A172 (cell line): ENCODE measurements at regions not wholly inside any gene's neighbourhood (a gene's known extent, or its start where the extent isn't known, plus 50 kb on each side); places are given as distances from the start of the nearest gene placed in this dataset.
A peak's percentile ranks its signal among the peaks of the same experiment; 100 is the strongest.
"Not testable (repeated sequence)": the region's sequence is repeated elsewhere in the genome, so short reads cannot be mapped to it uniquely, and the experiment has no call there.

ENCODE experiments used
- DNase-seq: peaks from one replicate; pipeline ENCODE4 v3.0.0-alpha.2; 2015; ENCODE audit warnings: low spot score

DNA sequence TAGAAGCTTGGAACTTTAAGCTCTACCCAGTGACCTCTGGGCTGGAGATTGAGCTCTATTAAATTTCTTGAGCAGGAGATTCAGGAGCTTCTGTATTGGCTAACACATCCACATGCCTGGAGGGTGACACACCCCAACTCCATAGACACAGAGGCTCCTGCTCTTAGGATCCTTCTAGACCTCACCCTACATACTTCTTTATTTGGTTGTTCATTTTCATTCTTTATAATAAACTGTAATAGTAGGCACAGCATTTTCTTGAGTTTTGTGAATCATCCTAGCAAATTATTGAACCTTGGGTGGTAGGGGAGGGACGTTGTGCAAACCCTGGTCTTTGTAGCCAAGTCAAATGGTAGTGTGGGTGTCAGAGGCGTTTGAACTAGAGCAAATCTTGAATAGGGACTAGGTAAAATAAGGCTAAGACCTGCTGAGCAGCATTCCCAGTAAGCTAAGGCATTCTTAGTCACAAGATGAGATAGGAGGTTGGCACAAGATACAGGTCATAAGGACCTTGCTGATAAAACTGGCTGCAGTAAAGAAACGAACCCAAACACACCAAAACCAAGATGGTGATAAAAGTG lies 323.8 kb upstream of the GALNT5 start:
- DNase-seq, result no peak

DNA sequence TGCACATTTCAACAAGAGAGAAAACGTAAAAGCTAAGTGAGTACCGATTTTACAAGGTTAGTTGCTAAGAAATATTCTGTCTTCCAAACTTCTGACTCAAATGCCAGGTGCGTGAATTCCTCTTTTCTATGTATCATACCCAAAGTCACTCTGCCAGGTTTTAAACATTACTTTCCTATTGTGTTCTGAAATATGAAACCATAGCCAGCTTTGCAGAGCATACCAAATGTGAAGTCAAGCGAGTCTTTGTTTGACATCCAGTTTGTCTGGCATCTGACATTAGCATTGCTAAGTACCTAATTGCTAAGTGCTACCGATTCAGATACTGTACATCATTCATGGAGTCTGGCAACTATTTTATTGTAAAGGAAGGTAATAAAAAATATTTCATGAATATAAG lies 321.9 kb upstream of the GALNT5 start:
- DNase-seq, result no peak

DNA sequence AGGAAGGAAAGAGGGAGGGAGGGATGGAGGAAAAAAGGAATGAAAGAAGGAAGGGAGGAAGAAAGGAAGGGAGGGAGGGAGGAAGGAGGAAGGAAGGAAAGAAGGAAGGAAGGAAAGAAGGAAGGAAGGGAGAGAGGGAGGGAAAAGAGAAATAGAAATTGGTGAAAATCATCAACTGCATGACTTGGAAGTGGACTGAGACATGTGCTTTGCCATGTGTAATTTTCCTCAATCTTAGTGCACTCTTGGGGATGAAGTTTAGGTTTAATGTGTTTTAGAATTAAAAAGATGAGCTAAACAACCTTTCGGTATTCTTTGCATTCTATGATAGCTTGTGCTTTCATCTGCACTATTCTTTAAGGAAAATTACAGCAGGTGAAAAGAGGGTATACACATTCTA lies 320.1 kb upstream of the GALNT5 start:
- DNase-seq, result no peak

DNA sequence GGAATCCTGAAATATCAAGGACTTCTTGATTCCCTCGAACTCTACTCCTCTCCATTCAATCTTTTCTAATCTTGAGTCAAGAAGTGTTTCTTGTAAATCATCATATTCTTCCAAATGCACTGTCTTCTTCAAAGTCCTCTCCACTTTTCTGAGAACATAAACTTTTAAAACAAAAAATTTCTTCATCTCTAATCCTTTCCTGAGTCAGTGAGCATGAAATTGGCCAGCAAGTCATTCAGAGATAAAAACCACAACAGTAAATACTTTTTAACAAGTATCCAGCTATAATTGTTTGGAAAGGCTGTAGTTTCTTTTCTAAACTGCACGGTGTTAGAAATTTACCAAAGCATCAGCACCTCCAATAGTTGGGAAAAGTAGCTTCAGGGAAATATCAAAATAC lies 312.6 kb upstream of the GALNT5 start:
- DNase-seq, result no peak

DNA sequence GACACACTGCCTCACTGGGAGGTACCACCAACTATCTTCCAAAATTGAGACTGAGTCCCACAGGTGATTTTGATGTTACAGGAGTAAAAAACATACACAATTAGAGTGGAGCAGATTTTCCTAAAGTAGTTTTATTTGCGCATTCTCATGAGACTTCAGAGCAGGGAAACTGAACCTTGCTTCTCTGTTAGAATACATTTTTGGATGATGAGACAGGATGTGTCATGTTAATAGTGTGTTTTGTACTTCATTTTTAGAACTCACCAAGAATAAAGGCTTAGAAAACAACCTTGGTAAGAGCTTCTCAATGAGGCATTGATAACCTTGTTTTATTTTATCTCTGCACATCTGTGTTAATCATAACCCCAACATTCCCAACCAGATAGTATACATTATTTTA lies 310.2 kb upstream of the GALNT5 start:
- no peak for DNase-seq

DNA sequence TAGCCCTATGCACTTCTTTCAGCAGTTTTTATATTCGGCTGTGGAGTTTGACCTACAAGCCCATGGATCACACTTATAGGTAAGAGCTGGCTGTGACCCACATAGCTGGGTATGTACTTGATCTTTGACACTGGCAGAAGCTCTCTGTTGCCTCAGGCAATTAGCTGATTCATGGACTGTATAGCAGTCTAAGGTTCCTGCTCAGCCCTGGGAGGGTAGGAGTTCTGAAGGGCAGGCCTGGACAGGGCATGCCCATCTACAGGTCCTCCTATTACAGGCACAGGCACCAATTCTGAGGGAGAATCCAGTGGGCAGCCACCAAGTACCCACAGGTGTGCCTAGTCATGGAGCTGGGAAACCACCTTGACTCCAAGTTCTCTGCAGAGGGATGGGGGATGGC lies 301.8 kb upstream of the GALNT5 start:
- no peak for DNase-seq

DNA sequence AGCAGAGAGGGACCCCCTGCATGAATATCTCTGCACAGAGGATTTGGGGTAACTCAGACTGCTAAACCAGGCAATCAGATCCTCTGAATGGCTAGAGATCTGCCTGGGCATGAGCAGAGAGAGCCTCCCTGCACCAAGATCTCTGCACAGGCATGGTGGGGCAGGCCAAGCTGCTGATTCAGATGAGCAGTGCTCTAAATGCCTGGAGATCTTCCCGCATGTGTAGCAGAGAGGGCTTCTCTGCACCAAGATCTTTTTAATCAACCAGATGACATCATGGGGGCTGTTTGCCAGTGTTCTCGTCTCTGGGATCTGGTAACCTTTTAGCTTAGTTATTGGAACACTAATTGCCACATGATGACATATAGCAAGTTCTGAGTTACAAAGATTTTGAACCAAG lies 301.3 kb upstream of the GALNT5 start:
- no peak for DNase-seq

DNA sequence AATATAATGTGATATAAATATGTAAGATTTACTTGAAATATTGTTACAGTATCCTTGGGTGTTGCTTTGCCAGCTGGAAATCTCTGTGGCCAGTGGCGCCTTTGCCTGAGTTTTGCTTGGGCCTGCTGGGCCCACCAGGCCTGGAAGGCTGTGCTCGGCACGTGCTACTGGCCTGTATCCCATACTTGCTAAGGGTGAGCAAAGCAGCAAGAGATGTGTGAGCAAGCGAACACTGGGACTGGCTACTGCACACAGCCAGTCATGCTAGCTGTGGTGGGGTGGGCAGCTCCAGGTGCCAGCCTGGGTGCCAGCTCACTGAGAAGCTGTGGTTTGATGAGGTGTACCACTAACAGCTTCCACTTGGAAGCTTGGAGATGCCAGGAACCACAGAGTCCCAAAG lies 299.1 kb upstream of the GALNT5 start:
- DNase-seq, result no peak

DNA sequence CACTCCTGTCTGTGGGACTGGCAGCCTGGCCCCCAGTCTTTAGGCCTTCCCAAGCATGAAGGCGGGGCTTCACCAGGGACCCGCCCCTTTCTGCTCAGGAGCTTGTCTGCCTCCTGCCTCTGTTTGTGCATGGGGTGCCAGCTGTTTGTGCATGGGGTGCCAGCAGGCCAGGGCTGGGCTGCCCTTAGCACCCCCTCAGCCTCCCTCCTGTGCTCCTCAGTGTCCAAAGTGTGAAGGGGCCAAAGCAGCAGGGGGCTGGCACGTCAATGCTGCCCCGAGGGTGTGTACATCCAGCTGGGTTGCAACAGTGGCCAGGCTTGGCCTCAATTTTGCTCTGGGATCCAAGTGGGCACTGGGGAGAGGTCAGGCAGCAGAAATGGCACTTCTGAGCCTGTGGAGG lies 298.0 kb upstream of the GALNT5 start:
- no peak for DNase-seq

DNA sequence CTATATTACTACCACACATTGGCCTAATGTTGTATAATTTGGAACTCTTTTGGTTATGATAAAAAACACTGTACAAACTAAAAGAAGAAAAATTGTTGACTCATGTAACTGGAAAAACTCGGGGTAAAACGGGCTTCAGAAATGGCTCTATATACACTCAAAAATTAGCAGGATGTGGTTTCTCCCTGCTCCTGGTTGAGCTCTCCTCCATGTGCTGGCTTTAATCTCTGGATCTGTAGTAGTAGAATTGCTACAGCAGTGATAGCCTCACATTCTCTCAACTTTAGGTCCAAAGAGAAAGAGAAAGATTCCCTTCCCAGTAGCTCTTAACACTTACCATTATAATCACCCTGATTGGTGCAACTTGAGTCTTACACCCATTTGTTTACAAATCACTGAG lies 274.9 kb upstream of the GALNT5 start:
- peak; percentile 22 for DNase-seq

DNA sequence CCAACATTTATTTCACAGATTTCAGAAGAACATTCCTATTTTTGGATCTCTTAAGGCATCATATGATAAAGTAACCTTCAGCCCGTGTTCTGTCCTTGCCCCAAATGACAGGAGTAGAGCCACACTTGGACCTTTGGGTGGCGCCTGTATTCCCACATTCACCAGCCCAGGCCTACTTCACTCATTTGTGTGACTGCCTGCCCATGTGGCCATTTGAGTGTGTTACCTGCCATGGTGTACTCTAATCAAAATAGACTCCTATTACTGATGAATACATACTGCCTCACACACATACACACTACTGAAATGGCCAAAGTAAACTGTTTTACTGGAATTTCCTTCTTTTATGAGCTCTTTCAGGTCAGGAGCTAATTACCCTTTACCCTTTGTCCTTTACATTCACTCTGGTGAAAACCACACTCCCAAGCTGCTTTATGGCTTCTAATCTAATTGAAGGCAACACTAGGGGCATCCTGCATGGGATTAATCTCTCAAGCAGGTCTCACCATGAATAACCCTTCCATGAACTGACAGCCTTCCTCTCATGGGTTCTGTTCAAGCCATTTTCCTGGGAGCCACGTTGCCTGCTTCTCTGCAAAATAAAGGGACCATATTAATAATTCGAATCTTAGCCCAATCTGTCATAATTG lies 271.0 kb upstream of the GALNT5 start:
- no peak for DNase-seq

DNA sequence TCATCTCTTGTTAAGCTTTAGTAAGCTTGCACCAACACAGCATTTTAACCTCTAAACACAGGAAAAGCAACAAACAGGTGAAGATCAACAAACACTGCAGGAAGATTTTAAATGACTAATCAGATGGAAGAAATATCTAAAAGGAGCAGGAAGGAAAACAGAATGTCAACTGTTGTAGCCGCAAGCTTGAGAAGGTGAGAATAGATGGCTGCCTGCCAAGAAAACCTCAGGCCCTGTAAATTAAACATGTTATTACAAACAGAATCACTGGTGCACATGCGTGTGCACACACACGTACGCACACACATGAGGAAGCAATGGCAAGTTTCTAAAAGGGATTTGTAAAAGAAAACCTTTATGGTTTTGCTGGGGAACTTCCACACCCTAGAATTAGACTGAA lies 257.8 kb upstream of the GALNT5 start:
- DNase-seq, result no peak

DNA sequence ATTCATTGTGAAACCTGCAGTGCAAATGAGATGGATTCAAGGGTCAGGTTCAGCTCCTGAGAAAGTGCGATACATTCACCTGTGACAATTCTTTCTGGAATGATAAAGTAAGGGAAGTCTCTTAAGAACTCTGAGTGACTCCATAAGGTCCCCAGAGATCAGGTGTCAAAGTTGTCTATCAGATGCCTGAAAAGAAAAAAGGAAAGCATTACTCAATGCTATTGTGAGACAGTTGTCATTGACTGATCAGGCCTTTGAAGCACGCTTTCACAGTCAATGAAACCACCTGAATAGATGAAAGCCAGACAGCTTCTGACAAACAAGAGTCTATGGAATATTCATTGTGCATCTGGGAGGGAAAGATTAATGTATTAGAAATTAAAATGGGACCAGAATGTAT lies 252.7 kb upstream of the GALNT5 start:
- DNase-seq, result no peak

DNA sequence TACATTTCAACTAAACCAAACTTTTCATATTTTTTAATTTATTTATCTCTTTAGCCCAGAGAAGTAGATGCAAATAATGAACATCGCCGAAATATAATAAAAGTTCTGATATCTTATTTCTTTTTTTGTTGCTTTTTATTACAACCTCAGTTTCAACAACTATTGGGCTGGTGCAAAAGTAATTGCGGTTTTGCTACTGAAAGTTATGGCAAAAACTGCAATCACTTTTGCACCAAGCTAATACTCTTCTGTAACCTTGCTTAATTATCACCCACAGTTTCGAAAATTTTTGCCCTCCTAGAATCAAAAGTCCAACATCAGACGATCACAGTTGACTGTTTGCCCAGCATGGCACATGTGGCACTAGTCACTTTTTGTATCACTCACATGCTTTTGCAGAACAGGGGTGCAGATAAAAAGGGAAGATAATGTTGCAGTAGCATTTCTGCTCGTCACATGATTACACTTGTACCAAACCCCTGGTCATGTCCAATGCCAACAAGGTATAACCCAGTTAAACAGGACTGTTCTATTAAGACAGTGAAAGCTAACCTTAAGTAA lies 242.4 kb upstream of the GALNT5 start:
- no peak for DNase-seq

DNA sequence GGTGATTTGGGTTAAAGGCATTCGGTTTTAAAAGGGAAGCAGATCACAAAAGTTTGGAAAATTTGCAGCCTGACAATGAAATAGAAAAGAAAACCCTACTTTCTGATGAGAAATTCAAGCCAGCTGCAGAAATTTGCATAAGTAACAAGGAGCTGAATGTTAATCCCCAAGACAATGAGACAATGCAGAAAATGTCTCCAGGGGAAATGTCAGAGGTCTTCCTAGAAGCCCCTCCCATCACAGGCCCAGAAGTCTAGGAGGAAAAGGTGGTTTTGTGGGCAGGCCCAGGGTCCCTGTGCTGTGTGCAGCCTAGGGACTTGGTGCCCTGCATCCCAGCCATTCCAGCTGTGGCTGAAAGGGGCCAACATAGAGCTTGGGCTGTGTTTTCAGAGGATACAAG lies 234.2 kb upstream of the GALNT5 start:
- DNase-seq, result not testable (repeated sequence)

DNA sequence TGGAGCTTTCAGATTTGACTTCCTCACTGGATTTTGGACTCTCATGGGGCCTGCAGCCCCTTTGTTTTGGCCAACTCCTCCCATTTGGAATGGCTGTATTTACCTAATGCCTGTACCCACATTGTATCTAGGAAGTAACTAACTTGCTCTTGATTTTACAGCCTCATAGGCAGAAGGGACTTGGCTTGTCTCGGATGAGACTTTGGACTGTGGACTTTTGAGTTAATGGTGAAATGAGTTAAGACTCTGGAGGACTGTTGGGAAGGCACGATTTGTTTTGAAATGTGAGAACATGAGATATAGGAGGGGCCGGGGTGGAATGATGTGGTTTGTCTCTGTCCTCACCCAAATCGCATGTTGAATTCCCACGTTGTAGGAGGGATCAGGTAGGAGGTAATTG lies 233.4 kb upstream of the GALNT5 start:
- no peak for DNase-seq

DNA sequence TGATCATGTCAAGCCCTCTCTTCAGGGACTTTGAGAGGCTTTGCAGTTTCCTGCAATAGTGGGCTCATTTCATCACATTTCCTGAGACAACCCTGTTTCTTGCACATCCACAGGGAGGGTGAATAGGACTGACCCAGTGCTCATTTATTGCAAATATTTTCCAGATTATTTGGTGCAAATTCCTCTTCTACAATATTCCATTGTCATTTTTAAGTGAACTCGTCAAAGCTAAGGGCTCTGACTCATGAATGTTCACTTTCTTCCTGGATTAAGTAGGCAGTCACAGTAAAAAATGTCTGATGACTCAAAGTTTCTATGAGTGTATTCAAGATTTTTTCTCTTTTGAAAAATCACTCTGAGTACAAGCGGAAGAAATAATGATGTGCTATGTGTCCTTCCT lies 225.5 kb upstream of the GALNT5 start:
- DNase-seq, result peak; percentile 92

DNA sequence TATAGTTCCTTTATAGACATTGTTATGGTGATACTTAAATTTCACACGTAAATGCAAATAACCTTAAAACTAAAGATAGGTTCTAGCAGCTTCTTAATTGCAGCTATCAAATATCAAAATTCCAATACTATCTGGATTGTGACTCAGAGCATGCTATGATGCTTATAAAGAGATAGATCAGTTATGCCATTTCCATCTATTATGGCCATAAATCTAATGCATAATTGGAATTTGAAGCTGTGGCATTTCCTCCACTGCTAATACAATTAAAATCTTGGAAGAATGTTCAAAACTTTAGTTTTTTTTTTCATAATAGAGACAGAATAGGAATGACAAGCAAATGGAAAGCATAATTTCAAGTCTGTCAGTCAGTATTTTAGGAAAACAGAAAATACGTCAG lies 220.8 kb upstream of the GALNT5 start:
- no peak for DNase-seq

DNA sequence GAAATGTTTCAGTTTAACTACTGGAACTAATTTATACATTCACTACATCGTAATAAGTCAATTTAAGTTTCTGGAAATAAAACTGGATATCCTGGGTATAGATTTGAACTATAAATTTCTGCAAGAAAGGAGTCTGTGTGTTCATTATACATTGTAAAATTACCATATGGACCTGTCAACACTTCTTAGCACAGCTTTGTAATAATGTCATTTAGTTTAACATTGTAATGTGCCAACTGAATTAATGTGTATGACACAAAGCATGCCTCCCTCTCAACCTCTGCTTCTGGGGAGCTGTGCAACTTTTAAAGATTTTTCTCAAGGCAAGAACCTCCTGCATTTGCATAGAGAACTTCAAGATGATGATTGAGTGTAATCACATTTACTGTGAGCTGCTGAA lies 213.7 kb upstream of the GALNT5 start:
- DNase-seq, result no peak

DNA sequence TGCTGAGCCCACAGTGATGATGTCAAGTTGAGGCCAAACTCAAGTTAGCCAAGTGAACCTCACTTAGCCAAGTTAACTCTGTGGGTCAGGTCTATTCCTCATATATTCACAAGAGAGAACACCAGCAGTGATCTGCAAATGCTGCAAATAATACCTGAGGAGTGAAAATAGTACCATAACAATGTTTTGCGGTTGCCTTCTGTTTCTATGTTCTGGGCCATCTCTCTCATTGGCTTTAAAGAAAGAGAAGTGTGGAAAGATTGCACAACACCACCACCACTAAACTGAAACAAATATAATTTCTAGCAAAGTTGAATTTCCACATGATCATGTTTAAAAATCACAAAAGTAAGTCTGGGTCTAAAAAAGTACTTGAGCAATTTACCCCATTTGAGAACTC lies 211.1 kb upstream of the GALNT5 start:
- DNase-seq, result no peak

DNA sequence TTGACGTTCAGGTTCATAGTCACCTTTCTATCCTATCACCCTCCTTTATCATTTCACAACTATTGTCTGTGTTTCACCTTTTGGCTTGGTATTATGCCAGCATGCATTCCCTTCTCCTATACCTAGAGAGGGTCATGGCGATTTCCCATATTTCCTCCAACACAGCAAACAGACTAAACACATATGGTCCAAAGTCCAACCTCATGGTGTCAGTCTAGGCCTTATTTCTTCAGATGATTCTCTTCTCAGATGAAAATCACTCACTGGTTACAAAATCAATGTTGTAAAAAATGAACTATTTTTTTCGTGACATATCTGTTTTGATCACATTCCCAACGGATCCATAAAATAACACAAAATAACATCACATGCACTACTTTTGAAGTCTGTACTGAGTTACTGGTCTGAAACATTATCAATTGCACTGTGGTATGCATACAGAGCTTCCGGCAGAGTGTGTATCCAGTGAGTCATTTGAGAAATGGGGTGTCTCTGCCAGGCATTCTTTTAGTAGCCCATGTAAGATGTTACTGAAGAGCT lies 204.8 kb upstream of the GALNT5 start:
- DNase-seq, result peak; percentile 87

DNA sequence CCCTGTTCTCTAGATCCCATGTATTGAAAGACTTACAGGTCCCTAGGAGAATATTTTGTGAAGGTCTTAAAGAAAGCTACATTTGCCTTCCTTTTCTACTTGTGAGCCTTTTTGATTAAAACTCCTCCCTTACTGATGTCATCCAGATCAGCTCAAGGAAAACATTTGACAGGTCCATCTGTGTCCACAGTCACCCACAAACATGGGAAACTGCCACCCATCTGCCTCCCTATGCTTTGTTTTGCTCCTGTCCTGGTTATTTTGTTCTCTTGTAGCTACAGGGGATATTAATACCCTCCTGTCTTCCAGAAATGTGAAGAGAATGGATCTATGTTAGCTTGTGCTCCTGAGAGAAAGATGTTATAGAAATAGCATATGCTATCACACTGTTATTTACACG lies 203.6 kb upstream of the GALNT5 start:
- DNase-seq, result no peak

DNA sequence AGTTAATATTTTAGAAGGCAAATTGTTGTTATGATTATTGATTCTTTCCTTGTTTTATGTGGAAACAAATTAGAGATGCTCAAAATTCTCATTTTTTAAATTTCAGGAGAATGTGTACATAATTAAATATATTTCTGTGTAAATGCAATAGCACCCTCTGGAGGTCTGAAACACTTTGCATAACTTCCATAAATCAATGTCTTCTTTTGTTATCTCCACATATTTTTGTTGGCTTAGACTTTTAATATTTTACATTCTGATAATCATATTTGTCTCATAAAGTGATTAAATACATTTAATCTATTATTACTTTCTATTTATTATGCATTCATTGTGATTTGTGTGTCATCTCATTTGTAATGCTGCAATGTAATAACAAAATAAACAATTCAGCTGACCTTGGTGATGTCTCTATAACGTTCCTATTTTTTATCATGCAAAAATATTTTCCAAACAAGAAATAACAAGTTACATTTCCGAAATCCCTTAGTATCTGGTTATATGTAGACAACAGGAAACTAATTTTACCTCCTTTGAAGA lies 201.8 kb upstream of the GALNT5 start:
- peak; percentile 36 for DNase-seq
